ENCODE measurements at regions not wholly inside any gene's neighbourhood (a gene's known extent, or its start where the extent isn't known, plus 50 kb on each side); places are given as distances from the start of the nearest gene placed in this dataset.

- TF ChIP-seq, protein P1, sequence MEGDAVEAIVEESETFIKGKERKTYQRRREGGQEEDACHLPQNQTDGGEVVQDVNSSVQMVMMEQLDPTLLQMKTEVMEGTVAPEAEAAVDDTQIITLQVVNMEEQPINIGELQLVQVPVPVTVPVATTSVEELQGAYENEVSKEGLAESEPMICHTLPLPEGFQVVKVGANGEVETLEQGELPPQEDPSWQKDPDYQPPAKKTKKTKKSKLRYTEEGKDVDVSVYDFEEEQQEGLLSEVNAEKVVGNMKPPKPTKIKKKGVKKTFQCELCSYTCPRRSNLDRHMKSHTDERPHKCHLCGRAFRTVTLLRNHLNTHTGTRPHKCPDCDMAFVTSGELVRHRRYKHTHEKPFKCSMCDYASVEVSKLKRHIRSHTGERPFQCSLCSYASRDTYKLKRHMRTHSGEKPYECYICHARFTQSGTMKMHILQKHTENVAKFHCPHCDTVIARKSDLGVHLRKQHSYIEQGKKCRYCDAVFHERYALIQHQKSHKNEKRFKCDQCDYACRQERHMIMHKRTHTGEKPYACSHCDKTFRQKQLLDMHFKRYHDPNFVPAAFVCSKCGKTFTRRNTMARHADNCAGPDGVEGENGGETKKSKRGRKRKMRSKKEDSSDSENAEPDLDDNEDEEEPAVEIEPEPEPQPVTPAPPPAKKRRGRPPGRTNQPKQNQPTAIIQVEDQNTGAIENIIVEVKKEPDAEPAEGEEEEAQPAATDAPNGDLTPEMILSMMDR (IDR thresholded peaks at IDR 0.05): no peak
- TF ChIP-seq POLR2AphosphoS5 (IDR thresholded peaks at IDR 0.05) (no peak), POLR2A (IDR thresholded peaks at IDR 0.05) (no peak)
Measured at GRCh38 chr7:25402532-25402931, 174.2 kb upstream of the NPVF start.

All from breast epithelium (tissue), 3 donors.